ENCODE measurements at regions not wholly inside any gene's neighbourhood (a gene's known extent, or its start where the extent isn't known, plus 50 kb on each side); places are given as distances from the start of the nearest gene placed in this dataset.

DNA sequence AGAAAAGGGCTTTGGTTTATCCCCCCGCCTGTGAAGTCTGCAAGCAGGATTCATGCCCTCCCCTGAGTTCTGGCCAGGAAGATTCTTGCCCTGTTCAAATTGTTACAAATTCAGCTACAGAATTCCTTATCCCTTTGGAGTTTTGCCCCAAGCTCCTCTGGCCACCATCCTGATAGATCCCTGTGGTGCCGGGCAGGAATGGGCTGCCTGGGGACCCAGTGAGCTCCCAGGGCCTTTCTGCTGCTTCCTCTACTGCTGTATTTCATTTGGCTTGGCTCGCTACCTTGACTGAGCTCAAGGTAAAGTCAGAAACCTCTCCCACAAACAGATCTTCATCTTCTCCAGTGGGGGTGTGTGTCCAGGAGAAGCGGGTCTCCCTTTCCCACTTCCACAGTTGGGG is 194.6 kb upstream of the NBEA start:
- DNase-seq (ENCODE audit: low read depth, low spot score): no peak

DNA sequence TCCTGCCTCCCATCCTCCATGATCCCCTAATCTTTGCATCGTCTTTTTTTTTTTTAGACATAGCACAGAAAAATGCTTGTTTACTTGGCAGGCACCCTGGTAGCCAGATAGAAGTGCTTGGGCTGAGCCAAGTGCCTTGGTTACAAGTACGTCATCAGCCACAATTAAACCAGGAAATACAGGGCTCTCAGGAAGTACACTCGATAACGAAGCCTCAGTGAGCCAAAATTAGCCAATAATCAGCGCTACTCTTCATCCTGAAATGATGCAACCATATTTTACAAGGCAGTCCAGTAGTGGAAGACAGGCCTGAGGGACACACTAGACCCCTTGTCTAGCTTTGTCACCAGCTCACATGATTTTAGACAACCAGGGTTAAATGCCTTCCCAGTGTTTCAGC is 194.0 kb upstream of the NBEA start:
- no peak for DNase-seq (ENCODE audit: low read depth, low spot score)

DNA sequence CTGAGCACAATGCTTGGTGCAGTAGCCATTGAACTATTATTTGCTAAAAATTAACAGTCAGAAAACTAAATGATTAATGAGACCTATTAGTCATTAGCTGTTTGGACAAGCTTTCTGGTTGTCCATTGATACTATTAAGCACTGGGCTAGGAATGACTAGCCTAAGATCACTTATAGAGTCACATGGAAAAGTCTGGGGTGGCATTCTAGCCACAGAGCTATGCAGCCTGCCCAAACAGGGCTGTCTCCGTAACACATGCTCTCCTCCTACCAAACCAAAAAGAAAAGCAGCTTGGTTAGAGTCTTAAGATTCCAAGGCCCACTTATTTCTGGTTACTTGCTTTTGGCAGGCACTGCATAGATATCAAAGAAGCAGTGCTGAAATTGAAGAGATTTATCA is 193.5 kb upstream of the NBEA start:
- no peak for DNase-seq (ENCODE audit: low read depth, low spot score)

DNA sequence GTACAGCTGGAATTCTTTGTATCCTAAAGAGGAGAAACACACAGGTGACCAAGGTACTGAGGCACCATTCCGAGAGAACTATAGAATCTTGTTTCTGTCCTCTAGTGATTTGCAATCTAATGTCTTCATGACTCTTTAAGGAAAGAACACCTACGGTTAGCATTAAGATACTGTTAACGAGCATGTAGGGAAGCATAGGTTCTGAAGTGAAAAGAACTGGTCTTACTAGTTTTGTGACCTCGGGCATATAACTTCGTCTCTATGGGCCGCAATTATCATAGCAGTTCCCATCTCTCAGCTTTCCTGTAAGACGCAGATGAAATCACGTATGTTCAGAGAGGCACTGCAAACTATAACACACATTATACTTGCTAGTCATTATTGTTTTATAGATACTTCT is 193.0 kb upstream of the NBEA start:
- DNase-seq (ENCODE audit: low read depth, low spot score): no peak

DNA sequence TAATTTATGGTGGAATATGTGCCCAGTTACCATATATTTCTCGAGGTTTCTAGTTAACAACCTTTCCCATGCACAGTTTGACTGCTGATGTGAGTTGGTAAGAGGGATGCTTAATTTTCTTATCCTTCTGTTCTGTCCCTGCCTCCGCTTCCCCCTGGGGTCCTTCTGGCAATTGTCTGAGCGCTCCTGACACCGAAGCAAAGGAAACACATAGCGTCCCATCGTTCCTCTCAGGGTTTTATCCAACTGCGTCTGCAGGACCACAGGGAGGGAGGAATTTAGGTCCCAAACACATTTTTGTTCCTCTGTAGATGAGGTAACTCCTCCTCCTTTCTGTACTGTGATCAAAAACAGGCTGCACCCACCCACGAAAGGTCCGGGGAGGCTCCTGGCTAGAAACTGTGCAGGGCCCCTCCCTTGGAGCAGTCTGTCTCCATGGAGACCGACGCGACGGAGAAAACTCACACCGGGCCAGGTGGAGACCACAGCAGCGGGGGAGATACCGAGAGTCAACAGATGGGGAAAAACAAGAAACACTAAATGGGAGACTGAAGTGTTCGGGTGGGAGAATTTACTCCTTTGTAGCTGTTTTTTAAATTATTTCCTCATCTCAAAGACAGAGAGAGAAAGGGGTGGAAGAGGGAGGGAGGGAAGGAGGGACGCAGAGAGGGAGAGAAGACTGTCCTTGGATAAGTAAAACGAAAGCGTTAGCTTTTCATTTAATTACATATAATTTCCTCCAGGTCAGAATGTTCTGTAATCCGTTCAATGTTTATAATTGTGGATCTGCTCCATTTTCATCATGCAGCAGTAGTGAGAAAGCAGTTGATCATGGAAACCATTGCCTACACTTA is 191.8 kb upstream of the NBEA start:
- DNase-seq (ENCODE audit: low read depth, low spot score): peak; percentile 20

DNA sequence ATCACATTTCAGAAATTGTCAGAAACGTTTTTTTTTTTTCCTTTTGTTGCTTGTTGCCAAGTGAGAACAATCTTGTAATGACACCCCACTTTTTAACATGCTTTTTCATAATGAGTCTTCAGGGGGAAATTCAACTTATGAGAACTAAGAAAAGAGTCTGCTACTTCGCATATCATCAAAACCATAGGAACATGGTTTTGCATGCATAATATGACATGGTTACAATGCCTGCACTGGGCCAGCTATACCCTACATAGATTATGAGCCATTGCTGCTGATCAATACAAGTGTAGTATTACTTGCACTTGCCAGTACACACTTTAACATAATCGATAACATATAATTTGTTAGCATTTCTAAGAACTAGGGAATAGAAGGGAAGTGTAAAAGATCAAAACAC is 191.0 kb upstream of the NBEA start:
- DNase-seq (ENCODE audit: low read depth, low spot score): no peak

DNA sequence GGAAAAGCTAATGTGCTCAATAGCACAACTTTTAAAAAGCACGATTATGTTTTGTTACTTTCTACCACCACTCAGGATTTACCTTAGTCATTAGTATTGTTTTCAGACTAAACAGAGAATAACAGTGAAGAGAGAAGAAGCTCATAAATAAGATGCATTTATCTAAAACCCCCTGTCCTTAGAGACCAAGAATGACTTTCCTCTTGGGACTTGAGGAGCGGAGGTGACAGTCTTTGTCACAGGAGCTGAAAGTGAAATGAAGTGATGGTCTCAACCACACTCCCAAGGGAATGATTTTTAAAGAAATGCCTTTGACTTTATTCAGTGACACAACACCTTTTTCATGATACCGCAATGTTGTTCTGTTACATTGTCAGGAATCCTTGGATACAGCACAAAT is 190.6 kb upstream of the NBEA start:
- no peak for DNase-seq (ENCODE audit: low read depth, low spot score)

DNA sequence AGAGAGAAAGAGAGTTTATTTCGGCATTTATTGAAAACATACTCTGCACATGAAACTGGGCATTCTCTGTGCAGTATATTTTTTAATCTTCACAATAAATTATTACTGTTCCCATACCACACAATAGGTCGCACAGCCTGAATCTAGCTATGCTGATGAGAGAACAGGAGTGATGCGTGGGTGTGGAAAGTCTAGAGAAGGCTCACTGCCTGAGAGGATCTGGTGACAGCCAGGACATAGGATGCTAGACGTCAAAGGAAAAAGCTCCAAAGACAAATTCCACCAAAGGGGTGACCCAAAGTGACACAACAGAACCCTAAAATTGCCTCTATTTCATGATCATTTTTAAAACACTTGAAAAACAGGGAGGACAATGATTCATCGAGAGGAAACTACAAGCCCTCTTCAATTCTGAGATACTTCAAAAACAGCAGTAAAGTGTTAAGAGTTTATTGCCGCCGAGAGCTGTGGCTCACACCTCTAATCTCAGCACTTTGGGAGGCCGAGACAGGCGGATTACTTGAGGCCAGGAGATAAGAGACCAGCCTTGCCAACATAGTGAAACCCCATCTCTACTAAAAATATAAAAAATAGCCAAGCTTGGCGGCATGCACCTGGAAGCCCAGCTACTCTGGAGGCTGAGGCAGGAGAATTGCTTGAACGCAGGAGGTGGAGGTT is 189.6 kb upstream of the NBEA start:
- no peak for DNase-seq (ENCODE audit: low read depth, low spot score)

DNA sequence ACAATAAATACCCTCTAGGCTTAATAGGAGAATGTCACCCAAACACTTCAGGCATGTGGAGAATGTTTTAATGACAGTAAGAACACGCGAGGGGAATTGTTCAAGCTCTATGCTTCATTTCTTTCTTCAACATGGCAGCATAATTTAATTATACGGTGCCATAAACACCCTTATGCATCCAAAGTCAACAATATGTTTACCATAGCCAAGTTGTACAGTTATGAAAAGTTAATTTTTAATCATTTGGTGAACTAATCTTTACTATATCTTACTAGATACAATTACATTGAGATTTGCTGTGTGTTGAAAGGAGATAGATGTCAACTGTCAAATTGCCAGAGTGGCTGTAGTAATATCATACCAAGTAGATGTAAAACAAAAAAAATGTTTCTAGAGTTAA is 185.9 kb upstream of the NBEA start:
- no peak for DNase-seq (ENCODE audit: low read depth, low spot score)

DNA sequence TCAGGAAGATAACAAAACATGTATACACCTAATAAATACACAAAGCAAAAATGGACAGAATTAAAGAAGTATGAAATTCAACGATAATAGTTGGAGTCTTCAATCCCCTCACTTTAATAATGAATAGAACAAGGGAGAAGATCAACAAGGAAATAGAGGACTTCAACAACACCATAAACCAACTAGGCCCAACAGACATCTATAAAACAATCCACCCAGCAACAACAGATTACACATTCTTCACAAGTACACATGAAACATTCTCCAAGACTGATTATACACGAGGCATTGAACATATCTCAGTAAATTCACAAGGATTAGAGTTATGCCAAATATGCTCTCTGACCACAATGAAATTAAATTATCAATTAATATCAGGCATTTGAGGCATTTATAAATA is 185.5 kb upstream of the NBEA start:
- DNase-seq (ENCODE audit: low read depth, low spot score): no peak

DNA sequence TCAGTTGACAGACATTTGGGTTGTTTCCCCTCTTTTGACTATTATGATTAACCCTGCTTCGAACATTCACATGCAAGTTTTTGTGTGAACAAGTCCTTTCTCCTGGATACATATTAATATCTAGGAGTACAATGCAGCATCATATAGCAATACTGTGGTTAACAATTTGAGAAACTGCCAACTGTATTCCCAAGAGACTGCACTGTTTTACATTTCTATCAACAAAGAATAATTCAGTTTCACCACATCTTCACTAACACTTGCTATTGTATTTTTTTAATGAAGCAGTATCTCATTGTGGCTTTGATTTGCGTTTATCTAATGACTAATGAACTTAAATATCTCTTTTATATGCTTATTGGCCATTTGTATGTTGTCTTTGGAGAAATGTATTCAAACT is 184.6 kb upstream of the NBEA start:
- no peak for DNase-seq (ENCODE audit: low read depth, low spot score)

DNA sequence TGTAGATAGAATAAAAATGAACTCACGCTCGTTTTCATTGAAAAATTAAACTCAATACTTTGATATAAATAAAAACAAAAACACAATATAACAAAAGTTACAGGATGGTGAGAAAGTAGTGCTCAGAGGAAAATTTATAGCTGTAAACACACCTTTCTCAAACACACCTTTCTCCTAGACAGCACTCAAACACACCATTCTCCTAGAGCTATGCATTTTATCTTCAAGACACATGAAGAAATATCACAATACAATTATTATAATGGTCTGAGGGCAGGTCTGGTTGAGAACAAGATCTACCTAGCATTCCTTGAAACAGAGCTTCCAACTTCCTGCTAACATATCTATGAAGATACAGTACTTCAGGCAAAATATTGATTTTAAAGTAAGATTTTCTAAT is 183.4 kb upstream of the NBEA start:
- no peak for DNase-seq (ENCODE audit: low read depth, low spot score)

DNA sequence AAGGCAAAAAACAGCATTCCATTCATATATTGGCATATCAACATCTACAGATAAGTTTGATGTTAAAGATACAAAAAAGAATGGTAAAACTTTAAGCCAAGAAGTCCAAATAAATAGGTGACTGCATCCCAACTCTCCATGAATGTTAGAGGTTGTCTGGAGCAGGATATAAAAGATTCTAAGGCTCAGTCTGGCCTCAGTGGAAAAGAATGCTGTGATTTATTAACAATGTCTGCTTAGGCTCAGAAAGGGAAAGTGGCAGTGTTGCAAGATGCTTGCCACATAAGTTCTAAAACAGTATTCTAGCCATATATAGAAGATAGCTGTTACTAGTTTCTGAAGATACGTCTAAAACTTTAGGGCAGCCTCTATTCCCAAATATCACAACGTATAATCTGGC is 179.8 kb upstream of the NBEA start:
- DNase-seq (ENCODE audit: low read depth, low spot score): no peak

DNA sequence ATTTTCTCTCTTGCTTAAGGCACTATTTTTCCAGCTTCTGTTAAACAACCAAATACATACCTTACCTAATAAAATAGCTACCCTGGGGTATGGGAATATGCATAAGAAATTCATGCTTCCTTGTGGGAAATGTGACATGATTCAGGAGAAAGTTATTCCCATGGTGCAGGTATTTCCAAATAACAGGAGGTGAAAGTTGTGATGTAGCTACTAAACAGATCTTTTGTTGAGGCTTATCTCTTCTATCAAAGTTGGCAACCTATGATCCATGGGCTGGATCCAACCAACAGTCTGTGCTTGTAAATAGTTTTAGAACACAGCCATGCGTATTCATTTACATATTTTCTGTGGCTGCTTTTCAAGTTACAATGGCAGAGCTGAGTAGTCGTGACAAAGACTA is 177.8 kb upstream of the NBEA start:
- DNase-seq (ENCODE audit: low read depth, low spot score): no peak

DNA sequence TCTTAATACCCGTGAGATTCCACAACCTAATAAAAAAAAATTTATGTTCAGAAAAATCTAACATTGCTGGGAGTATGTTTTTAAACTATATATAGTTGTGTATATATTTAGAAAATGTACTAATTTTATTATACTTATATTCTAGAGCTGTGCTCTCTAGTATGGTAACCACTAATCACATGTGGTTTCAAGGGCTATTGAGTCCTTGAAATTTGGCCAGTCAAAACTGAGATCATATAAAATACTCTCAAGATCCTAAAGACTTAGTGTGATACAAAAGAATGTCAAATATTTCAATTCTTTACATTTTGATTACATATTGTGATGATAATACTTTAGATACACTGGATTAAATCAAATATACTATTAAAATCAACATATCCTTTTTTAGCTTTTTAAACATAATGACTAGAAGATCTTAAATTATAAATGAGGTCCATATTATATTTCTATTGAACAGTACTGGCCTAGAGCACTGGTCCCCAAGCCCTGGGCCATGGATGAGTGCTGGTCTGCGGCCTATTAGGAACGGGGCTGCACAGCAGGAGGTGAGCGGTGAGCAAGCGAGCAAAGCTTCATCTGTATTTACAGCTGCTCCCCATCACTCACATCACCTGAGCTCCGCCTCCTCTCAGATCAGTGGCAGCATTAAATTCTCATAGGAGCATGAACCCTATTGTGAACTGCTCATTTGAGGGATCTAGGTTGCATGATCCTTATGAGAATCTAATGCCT is 176.5 kb upstream of the NBEA start:
- no peak for DNase-seq (ENCODE audit: low read depth, low spot score)

DNA sequence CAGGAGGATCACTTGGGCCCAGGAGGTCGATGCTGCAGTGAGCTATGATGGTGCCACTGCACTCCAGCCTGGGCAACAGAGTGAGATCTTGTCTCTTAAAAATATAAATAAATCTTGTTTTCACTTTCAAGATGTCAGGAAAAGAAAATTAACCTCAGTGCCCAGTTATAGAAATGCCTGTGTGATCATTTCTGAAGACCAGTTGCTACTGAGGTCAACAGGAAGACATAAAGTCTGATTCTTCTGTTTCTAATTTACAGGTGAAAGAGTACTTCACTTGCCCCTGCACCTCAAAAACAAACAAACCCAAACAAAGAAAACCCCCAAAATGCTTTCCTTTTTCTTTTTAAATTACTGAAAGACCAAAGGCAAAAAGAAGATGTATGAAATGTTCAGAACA is 174.3 kb upstream of the NBEA start:
- DNase-seq (ENCODE audit: low read depth, low spot score): no peak

DNA sequence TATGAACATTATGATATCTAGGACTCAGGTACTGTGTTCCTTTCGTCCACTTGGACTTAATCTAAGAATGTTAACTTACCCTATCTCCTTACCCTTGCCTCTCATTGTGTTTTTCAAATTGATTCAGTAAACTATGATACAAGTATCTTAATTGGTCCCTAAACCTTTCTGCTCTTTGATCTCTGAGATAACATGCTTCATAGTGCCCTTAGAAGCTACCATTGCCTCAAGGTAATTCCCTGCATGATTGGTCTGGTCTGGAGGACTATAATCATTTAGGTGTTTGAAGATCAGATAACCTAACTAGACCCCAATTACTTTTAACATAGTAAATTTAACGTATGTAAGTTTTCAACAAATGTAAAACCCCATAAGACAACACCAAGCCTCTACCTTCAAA is 169.9 kb upstream of the NBEA start:
- no peak for DNase-seq (ENCODE audit: low read depth, low spot score)

DNA sequence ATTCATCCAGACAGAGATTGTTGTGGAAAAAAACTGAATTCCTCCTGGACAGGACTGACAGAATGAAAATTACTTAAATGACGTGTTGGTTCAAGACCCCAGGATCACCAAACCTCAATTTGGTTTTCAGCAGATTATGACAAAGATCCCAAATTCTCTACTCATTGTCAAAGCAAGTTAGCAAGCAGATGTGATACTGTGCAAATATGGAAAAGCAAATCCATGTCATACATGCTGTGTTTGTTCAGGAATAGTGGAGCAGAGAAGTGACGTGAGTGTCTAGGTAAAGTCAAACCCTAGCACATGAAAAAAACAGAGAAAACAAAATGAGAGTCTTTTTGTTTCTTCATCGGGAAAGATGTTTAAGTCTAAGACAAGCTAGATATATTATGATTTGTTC is 169.2 kb upstream of the NBEA start:
- no peak for DNase-seq (ENCODE audit: low read depth, low spot score)

DNA sequence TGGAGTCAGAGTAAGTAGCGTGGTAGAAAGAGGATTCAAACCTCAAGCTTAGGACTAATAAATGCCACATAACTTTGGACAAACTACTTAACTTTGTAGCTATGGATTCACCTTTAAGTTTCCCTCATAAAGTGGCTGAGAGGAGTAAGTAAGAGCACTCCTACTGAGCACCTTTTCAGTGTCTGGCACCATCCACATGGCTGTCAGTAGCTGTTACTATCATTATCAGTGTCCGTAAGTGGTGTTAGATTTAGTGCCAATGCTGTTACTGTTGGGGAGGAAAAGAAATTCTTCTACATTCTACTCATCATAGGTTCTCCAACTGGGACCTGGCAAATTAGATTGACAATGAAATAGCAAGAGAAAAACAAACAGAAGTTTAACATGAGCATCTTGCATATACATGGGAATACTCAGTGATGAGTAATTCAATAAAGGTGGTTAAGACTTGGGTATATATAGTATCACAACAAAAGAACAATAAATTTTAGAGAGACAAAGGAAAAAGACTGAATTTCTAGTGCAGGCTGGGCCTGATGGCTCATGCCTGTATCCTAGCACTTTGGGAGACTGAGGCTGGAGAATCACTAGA is 165.6 kb upstream of the NBEA start:
- no peak for DNase-seq (ENCODE audit: low read depth, low spot score)

DNA sequence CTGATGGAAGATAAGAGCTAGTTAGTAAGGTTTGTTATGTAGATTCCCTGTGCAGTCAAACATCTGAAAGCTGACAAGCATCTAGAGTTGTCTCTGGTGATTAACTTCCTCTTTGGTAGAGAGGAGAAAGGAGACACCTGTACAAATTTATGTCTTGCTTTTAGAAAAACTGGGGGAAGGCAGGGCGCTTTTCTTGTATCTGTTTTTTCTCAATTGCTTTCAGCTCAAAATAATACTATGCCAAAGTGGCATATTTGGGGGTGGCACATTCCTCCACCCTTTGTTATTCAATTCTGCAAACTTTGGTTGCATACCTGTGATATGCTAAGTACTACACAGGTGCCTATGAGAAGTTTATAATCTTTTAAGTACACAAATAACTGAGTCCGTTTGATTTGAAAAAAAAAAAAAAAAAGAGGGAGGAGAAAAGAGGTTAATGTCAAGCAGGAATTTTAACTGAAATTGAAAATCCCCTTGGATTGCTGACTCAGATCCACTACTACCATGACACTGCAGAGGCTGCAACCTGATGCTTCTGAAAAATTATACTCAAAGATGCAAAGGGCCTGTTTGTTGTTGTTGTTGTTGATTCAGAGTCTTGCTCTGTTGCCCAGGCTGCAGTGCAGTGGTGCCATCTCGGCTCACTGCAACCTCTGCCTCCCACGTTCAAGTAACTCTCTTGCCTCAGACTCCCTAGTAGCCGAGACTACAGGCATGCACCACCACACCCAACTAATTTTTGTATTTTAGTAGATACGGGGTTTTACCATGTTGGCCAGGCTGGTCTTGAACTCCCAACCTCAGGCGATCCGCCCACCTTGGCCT is 164.8 kb upstream of the NBEA start:
- no peak for DNase-seq (ENCODE audit: low read depth, low spot score)

DNA sequence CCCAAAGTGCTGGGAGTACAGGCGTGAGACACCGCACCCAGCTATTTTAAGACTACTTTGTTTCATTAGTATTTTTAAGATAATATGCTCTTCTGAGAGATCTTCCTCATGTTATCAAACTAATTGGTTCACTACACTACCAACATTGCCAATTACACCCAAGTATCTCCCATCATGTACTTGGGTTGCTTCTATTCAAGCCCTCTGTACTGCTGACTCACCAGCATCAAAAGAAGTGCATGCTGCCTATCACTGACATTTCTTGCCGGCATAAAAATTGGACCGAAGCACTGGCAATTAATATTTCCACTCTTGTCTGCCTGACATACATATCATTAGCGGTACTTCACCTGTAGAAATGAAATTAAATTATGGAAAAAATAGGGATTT is 164.2 kb upstream of the NBEA start:
- no peak for DNase-seq (ENCODE audit: low read depth, low spot score)

DNA sequence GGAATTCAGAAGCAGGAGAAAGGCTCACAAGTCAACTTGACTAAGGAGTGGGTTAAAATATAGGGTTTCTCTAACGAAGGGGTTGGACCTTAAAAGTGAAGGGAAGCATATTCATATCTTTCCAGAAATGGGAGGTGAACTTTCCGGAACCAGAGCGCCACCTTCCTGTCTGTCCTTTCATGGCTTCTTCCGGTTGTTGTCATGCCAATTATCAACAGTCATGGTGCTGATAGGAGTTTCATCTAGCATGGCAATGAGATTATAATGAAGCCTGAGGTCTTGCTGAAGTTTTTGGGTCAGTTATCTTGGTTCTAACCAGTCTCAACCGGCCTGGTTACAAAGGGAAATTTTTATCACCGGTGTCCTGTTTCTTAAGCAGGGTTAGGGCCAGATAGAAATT is 162.9 kb upstream of the NBEA start:
- no peak for DNase-seq (ENCODE audit: low read depth, low spot score)
